HCT116 (cell line): ENCODE measurements at regions not wholly inside any gene's neighbourhood (a gene's known extent, or its start where the extent isn't known, plus 50 kb on each side); places are given as distances from the start of the nearest gene placed in this dataset.

ENCODE experiments used
- EZH2 ChIP-seq: fragments of 200-600 bp; sonication (generic); IDR thresholded peaks from 2 replicates; pipeline ENCODE4 v1.6.1; 2017; ENCODE audit warnings: antibody characterized with exemption, mixed run types
- EZH2phosphoT487 ChIP-seq: fragments of 200-600 bp; IDR thresholded peaks from 2 replicates; pipeline ENCODE4 v1.6.1; 2018; ENCODE audit warnings: antibody characterized with exemption, borderline replicate concordance
- FOSL1 ChIP-seq: IDR thresholded peaks from 2 replicates; pipeline ENCODE4 v1.6.1; 2012; ENCODE audit warnings: low read depth
- JUND ChIP-seq: IDR thresholded peaks from 2 replicates; pipeline ENCODE4 v1.6.1; 2012
- POLR2AphosphoS5 ChIP-seq: IDR thresholded peaks from 2 replicates; pipeline ENCODE4 v1.6.1; 2011; ENCODE audit warnings: mild to moderate bottlenecking, low read depth, low read length, moderate library complexity
- SP1 ChIP-seq: IDR thresholded peaks from 2 replicates; pipeline ENCODE4 v1.6.1; 2012; ENCODE audit warnings: low read depth
- YY1 ChIP-seq: IDR thresholded peaks from 2 replicates; pipeline ENCODE4 v1.6.1; 2011; ENCODE audit warnings: low read length, low read depth, moderate library complexity, mild to moderate bottlenecking; ENCODE audit not compliant: insufficient replicate concordance; ENCODE audit errors: extremely low read depth
- ZNF274 ChIP-seq: fragments of 200-500 bp; sonication (Bioruptor generic); IDR thresholded peaks from 2 replicates; pipeline ENCODE4 v1.6.1; 2014; ENCODE audit warnings: mild to moderate bottlenecking, low read depth, low read length, inconsistent platforms
- TF ChIP-seq, protein P1 (sequence below), 3 experiments: fragments of 200-600 bp in 1 of 3; sonication (generic) in 1 of 3; IDR thresholded peaks in 2 of 3; conservative IDR thresholded peaks in 1 of 3; 2 replicates each; pipeline ENCODE4 v1.5.1; 2012 to 2017; ENCODE audit warnings: low read depth in 2 of 3, low read length in 2 of 3, antibody characterized with exemption in 1 of 3, borderline replicate concordance in 1 of 3, control low read depth in 1 of 3, mild to moderate bottlenecking in 1 of 3, mixed read lengths in 1 of 3, mixed run types in 1 of 3, moderate library complexity in 1 of 3; ENCODE audit not compliant: insufficient read depth in 1 of 3
- TF ChIP-seq, protein P2 (sequence below): IDR thresholded peaks from 2 replicates; pipeline ENCODE4 v1.6.1; 2012

DNA sequence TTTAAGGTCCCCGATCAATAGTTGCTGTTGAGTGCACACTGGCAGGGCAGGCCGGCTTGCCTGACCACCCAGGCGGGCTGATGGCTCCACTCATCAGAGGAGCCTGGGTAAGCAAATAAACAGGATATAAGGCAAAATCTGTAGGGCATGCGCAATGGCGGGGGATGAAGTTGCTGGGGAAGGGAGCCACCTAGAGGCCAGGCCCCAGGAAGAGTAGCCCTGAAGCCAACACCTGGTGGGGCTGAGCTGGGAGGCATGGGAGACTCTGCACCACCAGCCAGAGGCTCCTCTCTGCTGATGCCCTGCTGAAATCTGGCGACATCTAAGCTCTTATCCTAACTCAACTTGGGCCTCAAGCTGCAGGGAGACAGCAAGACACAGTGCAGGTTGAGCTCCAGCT lies 324.3 kb downstream of the ZNF536 start:
- TF ChIP-seq SP1 (no peak), FOSL1 (no peak), EZH2 (no peak), JUND (no peak), EZH2phosphoT487 (no peak), YY1 (no peak), POLR2AphosphoS5 (no peak), ZNF274 (no peak)
- TF ChIP-seq, protein P1, sequence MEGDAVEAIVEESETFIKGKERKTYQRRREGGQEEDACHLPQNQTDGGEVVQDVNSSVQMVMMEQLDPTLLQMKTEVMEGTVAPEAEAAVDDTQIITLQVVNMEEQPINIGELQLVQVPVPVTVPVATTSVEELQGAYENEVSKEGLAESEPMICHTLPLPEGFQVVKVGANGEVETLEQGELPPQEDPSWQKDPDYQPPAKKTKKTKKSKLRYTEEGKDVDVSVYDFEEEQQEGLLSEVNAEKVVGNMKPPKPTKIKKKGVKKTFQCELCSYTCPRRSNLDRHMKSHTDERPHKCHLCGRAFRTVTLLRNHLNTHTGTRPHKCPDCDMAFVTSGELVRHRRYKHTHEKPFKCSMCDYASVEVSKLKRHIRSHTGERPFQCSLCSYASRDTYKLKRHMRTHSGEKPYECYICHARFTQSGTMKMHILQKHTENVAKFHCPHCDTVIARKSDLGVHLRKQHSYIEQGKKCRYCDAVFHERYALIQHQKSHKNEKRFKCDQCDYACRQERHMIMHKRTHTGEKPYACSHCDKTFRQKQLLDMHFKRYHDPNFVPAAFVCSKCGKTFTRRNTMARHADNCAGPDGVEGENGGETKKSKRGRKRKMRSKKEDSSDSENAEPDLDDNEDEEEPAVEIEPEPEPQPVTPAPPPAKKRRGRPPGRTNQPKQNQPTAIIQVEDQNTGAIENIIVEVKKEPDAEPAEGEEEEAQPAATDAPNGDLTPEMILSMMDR (IDR thresholded peaks at IDR 0.05 in 2 of 3, conservative IDR thresholded peaks at IDR 0.05 in 1 of 3; ENCODE audit: borderline replicate concordance in 1 of 3, insufficient read depth in 1 of 3, low read depth in 2 of 3, low read length in 2 of 3): peak in 1 of 3 experiments; percentile 27; a peak in 1 of 6 replicates
- TF ChIP-seq, protein P2, sequence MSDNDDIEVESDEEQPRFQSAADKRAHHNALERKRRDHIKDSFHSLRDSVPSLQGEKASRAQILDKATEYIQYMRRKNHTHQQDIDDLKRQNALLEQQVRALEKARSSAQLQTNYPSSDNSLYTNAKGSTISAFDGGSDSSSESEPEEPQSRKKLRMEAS: no peak
